Gastroesophageal sphincter (tissue), 3 donors: ENCODE measurements at regions not wholly inside any gene's neighbourhood (a gene's known extent, or its start where the extent isn't known, plus 50 kb on each side); places are given as distances from the start of the nearest gene placed in this dataset.

Source experiments
- POLR2AphosphoS5 ChIP-seq: sonication (generic); formaldehyde crosslinking; IDR thresholded peaks from one replicate; pipeline ENCODE4 v1.6.1; 2017; ENCODE audit warnings: antibody characterized with exemption
- TF ChIP-seq, protein P1 (sequence below), 4 experiments: fragments of 200-600 bp in 2 of 4; fragments of 450-650 bp in 2 of 4; sonication (generic) in 1 of 4; IDR thresholded peaks; one replicate each; pipeline ENCODE4 v1.5.1; 2017 to 2019; ENCODE audit warnings: antibody characterized with exemption in 4 of 4, mild to moderate bottlenecking in 2 of 4, moderate library complexity in 2 of 4

DNA sequence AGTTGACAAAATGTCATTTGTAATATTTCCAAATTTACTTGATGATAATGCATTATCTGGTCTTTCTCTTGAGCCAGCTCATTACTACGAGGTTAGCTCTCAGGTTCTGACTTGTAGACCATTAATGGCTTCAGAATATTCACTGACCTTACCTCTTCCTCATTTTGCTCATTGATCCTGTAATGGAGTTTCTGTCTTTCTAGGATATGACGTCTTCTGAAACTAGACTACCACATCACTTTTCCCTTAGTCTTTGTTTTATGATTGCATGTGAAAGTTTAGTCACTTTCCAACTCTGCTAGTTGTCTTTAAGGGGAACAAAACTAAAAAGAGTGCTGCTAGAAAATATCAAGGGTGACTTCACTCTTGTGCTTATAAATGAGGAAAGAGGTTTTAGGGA lies 697.6 kb downstream of the JRKL start:
- TF ChIP-seq, protein P1, sequence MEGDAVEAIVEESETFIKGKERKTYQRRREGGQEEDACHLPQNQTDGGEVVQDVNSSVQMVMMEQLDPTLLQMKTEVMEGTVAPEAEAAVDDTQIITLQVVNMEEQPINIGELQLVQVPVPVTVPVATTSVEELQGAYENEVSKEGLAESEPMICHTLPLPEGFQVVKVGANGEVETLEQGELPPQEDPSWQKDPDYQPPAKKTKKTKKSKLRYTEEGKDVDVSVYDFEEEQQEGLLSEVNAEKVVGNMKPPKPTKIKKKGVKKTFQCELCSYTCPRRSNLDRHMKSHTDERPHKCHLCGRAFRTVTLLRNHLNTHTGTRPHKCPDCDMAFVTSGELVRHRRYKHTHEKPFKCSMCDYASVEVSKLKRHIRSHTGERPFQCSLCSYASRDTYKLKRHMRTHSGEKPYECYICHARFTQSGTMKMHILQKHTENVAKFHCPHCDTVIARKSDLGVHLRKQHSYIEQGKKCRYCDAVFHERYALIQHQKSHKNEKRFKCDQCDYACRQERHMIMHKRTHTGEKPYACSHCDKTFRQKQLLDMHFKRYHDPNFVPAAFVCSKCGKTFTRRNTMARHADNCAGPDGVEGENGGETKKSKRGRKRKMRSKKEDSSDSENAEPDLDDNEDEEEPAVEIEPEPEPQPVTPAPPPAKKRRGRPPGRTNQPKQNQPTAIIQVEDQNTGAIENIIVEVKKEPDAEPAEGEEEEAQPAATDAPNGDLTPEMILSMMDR (IDR thresholded peaks at IDR 0.05): no peak
- no peak for TF ChIP-seq POLR2AphosphoS5
